Activated CD4-positive, CD25-positive, alpha-beta regulatory T cell (primary cell): ENCODE measurements at regions not wholly inside any gene's neighbourhood (a gene's known extent, or its start where the extent isn't known, plus 50 kb on each side); places are given as distances from the start of the nearest gene placed in this dataset.
"Not testable (repeated sequence)": the region's sequence is repeated elsewhere in the genome, so short reads cannot be mapped to it uniquely, and the experiment has no call there.

Experiments used
- DNase-seq, 4 experiments: peaks; one replicate each; lab custom pipeline; 2025; lab: John Stamatoyannopoulos, UW

DNA sequence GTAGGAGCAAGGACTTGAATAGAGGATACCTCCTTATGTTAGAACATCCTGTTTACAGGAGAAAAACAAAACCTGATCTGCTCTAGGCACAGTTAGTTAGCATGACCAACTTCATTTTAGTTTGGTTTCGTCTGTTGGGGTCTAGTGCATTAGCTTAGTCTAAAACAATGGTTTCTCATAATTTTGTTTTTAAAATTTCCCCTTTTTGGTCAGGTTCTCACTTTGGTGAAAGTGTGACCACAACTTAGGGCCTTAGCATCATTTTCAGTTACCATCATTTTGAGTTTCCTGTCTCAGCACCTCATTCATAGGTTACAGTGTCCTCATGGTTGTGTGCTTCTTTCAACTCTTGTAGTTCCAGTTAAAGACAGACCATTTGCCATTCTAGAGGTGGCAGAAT lies 1277.0 kb upstream of the SLC39A10 start:
- DNase-seq: no peak

- DNase-seq: not testable (repeated sequence)
Observed at GRCh38 chr2:194367390-194367789, 1289.6 kb upstream of the SLC39A10 start.

- no peak for DNase-seq
Observed at GRCh38 chr2:194363878-194364277, 1293.1 kb upstream of the SLC39A10 start.

DNA sequence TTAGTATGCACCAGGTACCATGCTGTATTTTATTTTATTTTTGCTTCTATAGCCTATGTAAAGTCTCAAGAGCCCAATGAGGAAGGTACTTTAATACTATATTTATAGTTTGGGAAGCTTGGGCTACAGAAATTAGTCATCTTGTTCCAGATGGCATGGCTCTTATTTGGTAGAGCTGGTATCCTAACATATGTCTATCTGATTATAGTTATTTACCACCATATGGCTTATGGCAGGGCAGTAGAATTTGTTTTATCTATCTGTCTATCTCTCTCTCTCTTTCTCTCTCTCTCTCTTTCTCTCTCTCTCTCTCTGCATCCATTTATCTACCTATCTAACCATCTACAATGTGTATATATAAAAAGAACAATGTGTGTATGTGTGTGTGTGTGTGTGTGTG lies 1293.7 kb upstream of the SLC39A10 start:
- no peak for DNase-seq

- DNase-seq: no peak
Observed at GRCh38 chr2:194352505-194352904, 1304.5 kb upstream of the SLC39A10 start.

DNA sequence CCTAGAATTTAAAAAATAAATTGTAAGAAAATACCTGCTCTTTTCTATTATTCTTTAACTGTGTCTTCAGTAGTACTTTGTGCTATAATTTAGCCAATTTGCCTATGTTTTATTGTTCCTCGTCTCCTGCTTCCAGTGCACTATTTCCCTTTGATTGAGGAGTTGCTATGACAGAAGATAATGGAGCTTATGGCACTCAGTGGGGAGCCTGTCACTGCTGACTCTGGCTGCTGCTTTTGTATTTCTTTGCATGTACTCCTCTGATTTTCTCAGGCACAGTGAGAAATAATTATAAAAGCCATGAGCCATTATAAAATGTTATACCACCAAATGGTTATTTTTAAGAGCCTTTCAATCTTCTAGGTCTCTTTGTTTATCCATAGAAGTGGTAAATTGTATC lies 1310.8 kb upstream of the SLC39A10 start:
- DNase-seq: no peak

GRCh38 chr2:194345347-194345746 lies 1311.7 kb upstream of the SLC39A10 start:
- no peak for DNase-seq

- DNase-seq: no peak
Observed at GRCh38 chr2:194343167-194343566, 1313.9 kb upstream of the SLC39A10 start.

DNA sequence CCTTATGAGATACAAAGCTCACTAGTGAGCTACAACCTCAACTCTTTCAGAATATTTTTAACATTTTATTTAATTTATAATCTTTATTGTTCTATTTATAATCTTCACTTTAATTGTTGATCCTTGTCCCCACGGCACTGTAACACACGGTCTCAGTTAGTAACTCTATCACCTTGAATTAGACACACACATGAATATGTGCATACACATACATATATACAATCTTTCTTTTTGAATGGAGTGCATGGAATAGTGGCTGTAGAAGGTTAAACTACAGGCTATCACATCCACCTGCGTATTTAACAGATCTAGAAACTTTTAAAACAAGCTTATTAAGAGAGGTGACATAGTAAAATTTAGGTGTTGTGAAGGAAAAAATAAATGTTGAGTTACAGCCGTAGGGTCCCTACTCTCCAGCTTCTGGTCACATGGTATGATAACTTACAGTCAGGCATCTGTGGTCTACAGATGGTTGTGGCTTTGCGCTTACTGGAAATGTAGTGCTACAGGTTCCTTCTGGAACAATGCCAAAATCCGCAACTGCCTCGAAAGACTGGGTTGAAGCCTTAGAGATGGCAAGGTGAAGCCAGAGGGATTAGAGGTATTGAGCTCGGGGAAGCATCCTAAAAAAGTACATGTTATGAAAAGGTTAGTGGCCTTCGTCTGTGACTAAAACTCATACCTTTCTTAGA lies 1324.1 kb upstream of the SLC39A10 start:
- DNase-seq: no peak

GRCh38 chr2:194328456-194328855 lies 1328.6 kb upstream of the SLC39A10 start:
- no peak for DNase-seq

GRCh38 chr2:194327196-194327888 lies 1329.7 kb upstream of the SLC39A10 start:
- no peak for DNase-seq

DNA sequence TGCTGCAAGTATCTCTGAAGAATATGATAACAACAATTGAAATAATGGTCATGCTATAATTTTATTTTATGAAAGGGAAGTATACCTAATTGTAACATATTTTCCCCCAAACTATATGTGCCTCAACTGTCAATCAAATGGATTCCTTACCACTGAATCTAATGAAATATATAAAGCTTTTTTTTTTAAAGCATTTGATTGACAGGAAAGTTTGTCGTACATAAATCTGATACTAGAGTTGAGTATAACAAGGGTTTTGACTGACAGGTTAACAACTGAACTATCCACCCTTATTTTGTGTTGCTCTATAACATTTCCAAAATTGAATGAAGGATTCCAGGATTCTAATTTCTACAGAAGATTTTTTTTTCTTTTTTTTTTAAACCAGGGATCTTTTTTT lies 1333.3 kb upstream of the SLC39A10 start:
- DNase-seq: no peak

DNA sequence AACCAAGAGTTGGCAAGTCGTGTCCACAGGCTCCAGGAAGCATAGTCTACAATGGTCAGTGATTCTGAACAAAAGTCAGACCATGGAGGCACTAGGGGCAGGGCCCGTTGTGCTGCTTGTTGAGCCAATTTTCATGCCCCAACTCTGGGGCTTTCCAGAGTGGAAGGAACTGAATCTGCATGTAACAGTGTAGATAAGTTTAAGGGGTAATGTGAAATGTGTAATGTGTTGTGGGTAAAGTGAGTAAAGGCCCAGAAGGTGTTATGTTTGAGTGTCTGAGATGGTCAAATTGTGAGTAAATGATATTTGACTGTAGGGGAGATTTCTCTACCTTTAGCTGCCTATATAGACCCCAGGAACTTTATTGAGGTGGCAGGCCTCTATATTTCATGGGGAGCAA lies 1336.5 kb upstream of the SLC39A10 start:
- no peak for DNase-seq

- no peak for DNase-seq
Observed at GRCh38 chr2:194319222-194319992, 1337.6 kb upstream of the SLC39A10 start.

- DNase-seq: no peak
Observed at GRCh38 chr2:194314042-194314441, 1343.0 kb upstream of the SLC39A10 start.

- DNase-seq: no peak
Observed at GRCh38 chr2:194304191-194304590, 1352.8 kb upstream of the SLC39A10 start.

DNA sequence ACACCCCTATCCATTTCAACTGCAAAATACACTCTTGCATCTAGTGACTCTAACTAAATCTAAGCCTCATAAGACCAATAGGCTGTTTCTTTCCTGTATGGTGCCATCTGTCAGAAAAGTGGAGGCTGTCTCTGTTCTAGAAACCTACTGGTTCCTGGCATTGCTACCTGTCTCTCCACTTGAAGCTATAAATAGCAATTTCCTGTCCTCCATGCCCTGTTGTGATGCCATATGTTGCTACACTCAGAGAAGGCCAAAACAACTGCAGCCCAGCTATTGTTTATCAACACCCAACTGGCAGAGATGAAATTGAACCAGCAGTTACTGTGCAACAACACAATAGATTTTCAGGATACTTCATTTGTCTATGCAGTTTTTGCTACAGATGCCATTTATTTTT lies 1355.1 kb upstream of the SLC39A10 start:
- no peak for DNase-seq

- DNase-seq: no peak
Observed at GRCh38 chr2:194294156-194294555, 1362.9 kb upstream of the SLC39A10 start.

GRCh38 chr2:194291104-194291503 lies 1365.9 kb upstream of the SLC39A10 start:
- no peak for DNase-seq

- no peak for DNase-seq
Observed at GRCh38 chr2:194289712-194290346, 1367.2 kb upstream of the SLC39A10 start.

- not testable (repeated sequence) for DNase-seq
Observed at GRCh38 chr2:194276667-194277066, 1380.4 kb upstream of the SLC39A10 start.

- no peak for DNase-seq
Observed at GRCh38 chr2:194271293-194271961, 1385.6 kb upstream of the SLC39A10 start.
